ENCODE measurements at regions not wholly inside any gene's neighbourhood (a gene's known extent, or its start where the extent isn't known, plus 50 kb on each side); places are given as distances from the start of the nearest gene placed in this dataset.

GRCh38 chr7:110142939-110143526 is 947.9 kb upstream of the LRRN3 start:
- TF ChIP-seq, protein P1, sequence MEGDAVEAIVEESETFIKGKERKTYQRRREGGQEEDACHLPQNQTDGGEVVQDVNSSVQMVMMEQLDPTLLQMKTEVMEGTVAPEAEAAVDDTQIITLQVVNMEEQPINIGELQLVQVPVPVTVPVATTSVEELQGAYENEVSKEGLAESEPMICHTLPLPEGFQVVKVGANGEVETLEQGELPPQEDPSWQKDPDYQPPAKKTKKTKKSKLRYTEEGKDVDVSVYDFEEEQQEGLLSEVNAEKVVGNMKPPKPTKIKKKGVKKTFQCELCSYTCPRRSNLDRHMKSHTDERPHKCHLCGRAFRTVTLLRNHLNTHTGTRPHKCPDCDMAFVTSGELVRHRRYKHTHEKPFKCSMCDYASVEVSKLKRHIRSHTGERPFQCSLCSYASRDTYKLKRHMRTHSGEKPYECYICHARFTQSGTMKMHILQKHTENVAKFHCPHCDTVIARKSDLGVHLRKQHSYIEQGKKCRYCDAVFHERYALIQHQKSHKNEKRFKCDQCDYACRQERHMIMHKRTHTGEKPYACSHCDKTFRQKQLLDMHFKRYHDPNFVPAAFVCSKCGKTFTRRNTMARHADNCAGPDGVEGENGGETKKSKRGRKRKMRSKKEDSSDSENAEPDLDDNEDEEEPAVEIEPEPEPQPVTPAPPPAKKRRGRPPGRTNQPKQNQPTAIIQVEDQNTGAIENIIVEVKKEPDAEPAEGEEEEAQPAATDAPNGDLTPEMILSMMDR (IDR thresholded peaks at IDR 0.05), result no peak
- no peak for TF ChIP-seq POLR2A (IDR thresholded peaks at IDR 0.05)

All from lower leg skin (tissue), 3 donors.